ENCODE measurements at regions not wholly inside any gene's neighbourhood (a gene's known extent, or its start where the extent isn't known, plus 50 kb on each side); places are given as distances from the start of the nearest gene placed in this dataset.
A peak's percentile ranks its signal among the peaks of the same experiment; 100 is the strongest.

DNA sequence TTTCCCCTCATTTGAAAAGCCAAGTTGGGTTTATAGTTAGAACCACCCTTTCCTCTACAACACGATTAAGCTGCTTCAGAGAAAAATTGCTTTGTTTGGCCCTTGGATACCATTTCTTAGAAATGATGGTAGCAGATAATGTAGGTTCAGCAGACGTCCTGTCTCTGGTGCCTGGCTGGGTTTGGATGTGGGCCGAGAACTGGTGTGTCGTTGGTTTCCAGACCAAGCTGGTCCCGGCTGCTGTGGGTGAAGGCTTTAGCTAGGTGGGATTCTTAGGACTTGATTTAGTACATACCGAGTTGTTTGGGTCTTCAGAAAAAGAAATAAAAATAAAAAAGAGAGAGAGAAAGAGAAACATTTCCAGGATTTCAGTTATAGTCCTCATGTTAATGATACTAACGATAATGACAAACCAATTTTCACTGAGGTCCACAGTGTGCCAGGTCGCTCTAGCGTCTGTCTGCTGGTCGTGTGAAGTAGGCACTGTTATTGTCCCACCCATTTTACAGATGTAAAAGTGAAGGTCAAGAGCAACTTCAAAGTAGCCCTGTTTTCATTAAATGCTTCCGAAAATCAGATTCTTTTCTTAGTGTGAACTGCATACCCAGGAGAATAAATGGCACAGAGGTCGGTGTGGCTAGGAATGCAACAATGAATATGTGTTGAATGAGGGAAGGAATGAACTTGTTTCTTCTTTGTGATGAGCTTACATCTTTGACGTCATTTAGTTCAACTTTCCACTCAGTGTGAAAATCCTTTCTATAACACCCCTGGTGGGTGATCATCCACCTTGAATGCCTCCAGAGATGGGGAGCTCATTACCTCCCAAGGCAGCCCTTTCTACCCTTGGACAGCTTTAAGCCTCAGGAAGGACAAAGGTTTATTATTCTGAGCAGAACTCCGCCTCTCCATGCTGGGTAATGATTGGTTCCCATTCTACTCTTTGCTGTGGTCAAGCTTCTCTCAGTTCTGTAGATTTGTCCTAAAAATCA lies 115.9 kb downstream of the INHBB start (continued):
- TF ChIP-seq ELF4 (CRISPR knock-in tag; IDR thresholded peaks at IDR 0.05) (no peak), PYGO2 (tag; IDR thresholded peaks at IDR 0.05) (no peak), CREM (IDR thresholded peaks at IDR 0.05; ENCODE audit: low read depth) (no peak), ZBTB7A (IDR thresholded peaks at IDR 0.05; ENCODE audit: borderline replicate concordance, control insufficient read depth, low read depth, low read length) (no peak), BCOR (IDR thresholded peaks at IDR 0.05) (peak; percentile 39), RNF2 (IDR thresholded peaks at IDR 0.05) (no peak), EP300 (IDR thresholded peaks at IDR 0.05; ENCODE audit: low read length) (no peak), POLR2AphosphoS2 (IDR thresholded peaks at IDR 0.05; ENCODE audit: low read length) (no peak), ZSCAN32 (CRISPR knock-in tag; IDR thresholded peaks at IDR 0.05) (no peak), RBM25 (IDR thresholded peaks at IDR 0.05; ENCODE audit: low read depth, low read length, severe bottlenecking) (peak; percentile 75), KDM1A (IDR thresholded peaks at IDR 0.05) (peak in 1 of 2 experiments; percentile 21; a peak in 1 of 4 replicates), ZSCAN29 (IDR thresholded peaks at IDR 0.05) (no peak), YY1 (IDR thresholded peaks at IDR 0.05; ENCODE audit: borderline replicate concordance in 1 of 3, control insufficient read depth in 1 of 3, extremely low read depth in 1 of 3, insufficient read depth in 3 of 3, insufficient read length in 1 of 3, insufficient replicate concordance in 2 of 3, low read depth in 1 of 3, low read length in 2 of 3) (no peak)
- TF ChIP-seq, protein P1, sequence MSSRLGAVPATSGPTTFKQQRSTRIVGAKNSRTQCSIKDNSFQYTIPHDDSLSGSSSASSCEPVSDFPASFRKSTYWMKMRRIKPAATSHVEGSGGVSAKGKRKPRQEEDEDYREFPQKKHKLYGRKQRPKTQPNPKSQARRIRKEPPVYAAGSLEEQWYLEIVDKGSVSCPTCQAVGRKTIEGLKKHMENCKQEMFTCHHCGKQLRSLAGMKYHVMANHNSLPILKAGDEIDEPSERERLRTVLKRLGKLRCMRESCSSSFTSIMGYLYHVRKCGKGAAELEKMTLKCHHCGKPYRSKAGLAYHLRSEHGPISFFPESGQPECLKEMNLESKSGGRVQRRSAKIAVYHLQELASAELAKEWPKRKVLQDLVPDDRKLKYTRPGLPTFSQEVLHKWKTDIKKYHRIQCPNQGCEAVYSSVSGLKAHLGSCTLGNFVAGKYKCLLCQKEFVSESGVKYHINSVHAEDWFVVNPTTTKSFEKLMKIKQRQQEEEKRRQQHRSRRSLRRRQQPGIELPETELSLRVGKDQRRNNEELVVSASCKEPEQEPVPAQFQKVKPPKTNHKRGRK (tag; IDR thresholded peaks at IDR 0.05), result no peak
- TF ChIP-seq, protein P2, sequence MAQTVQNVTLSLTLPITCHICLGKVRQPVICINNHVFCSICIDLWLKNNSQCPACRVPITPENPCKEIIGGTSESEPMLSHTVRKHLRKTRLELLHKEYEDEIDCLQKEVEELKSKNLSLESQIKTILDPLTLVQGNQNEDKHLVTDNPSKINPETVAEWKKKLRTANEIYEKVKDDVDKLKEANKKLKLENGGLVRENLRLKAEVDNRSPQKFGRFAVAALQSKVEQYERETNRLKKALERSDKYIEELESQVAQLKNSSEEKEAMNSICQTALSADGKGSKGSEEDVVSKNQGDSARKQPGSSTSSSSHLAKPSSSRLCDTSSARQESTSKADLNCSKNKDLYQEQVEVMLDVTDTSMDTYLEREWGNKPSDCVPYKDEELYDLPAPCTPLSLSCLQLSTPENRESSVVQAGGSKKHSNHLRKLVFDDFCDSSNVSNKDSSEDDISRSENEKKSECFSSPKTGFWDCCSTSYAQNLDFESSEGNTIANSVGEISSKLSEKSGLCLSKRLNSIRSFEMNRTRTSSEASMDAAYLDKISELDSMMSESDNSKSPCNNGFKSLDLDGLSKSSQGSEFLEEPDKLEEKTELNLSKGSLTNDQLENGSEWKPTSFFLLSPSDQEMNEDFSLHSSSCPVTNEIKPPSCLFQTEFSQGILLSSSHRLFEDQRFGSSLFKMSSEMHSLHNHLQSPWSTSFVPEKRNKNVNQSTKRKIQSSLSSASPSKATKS (CRISPR knock-in tag; IDR thresholded peaks at IDR 0.05), result no peak
